HS-27A (cell line): ENCODE measurements at regions not wholly inside any gene's neighbourhood (a gene's known extent, or its start where the extent isn't known, plus 50 kb on each side); places are given as distances from the start of the nearest gene placed in this dataset.

ENCODE experiments used
- DNase-seq: peaks from one replicate; pipeline ENCODE4 v3.0.0-alpha.2; 2012; ENCODE audit warnings: low read depth, missing footprints

DNA sequence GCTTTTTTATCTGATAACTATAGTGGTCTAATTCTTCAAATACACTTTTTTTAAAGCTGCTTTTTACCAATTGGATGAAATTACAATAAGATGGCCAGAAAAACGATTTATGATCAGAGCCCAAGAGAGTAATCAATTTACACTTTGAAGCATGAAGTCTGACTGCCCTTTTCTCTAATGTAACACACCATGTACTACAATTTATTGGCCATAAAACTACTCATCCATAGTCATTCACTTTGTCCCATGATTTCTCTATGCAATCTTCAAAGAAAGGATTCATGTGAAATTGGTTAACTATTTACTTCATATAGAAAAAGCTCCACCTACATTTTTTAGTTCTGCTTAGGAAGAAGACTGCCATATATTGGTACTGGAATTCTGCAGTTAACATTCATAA, 73.6 kb upstream of the CAST start:
- DNase-seq, result no peak

GRCh38 chr5:96590796-96591195, 71.4 kb upstream of the CAST start:
- DNase-seq, result no peak

- DNase-seq, result no peak
Measured at GRCh38 chr5:96595300-96596090, 66.7 kb upstream of the CAST start.

DNA sequence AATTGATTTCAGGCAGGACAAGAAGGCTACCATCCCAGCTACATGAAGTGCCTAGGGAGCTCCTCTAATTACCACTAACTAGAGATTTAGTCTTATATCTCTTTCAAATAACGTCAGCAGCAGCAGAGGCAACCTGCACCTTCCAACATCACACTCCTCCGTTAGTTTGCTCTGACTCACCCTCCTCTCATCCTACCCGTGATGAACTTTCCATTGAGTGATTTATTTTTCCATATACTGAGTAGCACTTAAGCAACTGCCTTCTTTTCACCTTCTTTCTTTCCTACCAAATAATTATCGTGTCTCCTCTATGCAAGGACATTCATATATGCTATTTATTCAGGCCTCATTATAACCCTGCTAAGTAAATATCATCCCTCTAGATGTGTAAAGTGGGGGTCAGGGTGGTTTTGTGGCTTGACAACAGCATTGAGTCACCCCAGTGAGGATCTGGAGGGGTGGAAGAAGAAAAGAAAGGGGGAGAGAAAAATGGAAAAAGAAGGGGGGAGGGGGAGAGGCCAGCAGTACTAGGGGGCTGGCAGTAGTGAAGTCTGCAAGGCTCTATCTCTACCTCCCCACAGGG, 64.6 kb upstream of the CAST start:
- DNase-seq, result no peak

DNA sequence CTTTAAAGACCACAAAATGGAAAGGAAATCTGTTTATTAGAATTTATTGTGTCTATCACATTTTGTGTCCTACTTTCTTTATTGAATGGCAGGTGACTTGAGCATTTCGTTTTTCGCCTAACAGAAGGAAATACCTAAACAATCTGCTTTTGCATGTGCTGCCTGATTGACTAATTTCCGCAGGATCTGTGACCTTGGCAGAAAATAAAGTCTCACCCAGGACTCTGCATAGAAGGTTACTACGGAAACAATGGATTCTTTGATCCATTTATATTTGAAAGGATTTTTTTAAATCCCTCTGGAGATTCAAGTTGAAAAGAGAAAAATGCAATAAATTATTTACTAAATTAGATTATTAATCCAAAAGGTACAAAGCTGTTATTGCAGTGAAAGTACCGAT, 61.0 kb upstream of the CAST start:
- DNase-seq, result no peak

- peak; percentile 30 for DNase-seq
Measured at GRCh38 chr5:96601715-96602244, 60.4 kb upstream of the CAST start.

DNA sequence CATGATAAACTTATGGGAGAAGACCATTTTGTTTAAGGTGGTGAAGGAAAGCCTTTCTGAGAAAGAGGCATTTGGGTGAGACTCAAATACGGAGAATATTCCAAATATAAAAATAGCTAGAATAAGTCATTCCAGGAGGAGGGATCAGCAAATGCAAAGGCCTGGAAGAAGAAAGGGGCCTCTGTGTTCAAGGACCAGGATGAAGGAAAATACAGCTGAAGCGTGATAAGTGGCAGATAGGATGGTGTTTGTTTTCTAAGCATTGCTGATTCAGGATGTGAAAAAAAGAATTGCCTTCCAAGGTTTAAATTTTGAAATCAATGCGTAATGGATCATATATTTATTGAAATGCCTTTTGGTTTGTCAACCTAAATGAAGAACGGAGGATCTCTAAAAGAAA, 59.4 kb upstream of the CAST start:
- no peak for DNase-seq

DNA sequence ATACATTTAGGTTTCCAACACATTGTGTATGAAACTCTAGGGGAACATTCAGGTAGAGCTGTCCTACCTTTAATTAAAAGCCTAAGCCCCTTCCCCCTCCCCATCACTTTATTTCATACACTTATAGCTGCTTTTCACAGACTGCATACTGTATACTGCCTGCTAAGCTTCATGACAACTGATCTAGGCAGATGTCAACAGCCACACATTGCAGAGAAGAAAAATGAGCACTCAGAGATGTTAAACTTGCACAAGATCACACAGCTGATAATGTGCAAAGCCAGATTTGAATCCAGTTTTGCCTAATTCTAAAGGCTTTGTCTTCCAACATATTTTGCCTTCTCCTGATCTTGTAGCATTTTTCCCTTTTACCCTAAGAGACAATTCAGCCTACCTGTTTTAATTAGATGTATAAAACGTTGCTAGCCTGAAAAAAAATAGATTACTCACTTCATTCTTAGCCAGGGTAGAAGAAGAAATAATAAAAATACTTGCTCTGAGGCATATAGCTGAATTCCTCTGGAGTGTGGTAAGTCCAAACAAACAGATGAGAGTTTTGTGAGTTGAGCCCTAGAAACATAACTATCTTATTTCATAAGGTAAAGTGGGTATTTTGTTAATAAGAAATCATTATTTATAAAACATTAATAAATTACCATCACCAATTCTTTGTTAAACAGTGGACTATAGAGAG, 56.9 kb upstream of the CAST start:
- no peak for DNase-seq

GRCh38 chr5:96609369-96609768, 52.8 kb upstream of the CAST start:
- no peak for DNase-seq

DNA sequence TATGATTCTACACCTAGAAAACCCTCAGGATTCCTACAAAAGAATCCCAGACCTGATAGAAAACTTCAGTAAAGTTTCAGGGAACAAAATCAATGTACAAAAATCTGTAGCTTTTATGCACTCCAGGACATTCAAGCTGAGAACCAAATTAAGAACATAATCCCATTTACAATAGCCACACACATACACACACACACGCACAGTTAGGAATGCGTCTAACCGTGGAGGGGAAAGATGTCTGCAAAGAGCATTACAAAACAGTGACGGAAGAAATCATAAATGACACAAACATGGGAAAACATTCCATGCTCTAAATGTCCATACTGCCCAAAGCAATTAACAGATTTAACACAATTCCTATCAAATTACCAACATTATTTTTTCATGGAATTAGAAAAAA, 51.4 kb upstream of the CAST start:
- DNase-seq, result no peak

- DNase-seq, result no peak
Measured at GRCh38 chr5:96611946-96612345, 50.2 kb upstream of the CAST start.
